SK-N-MC (cell line): ENCODE measurements at regions not wholly inside any gene's neighbourhood (a gene's known extent, or its start where the extent isn't known, plus 50 kb on each side); places are given as distances from the start of the nearest gene placed in this dataset.

Experiments used
- DNase-seq: peaks from one replicate; pipeline ENCODE4 v3.0.0-alpha.2; 2011; ENCODE audit warnings: low read depth, low spot score
- H3K27ac ChIP-seq: fragments of 200-600 bp; sonication (generic); 2 replicates; pipeline ENCODE4 v1.5.1; 2016; ENCODE audit warnings: mixed run types
- H3K36me3 ChIP-seq: fragments of 200-600 bp; sonication (generic); 2 replicates; pipeline ENCODE4 v1.6.1; 2017; ENCODE audit warnings: antibody characterized with exemption, low read length, mixed read lengths; ENCODE audit not compliant: insufficient read depth
- H3K4me3 ChIP-seq: fragments of 200-600 bp; sonication (generic); 2 replicates; pipeline ENCODE4 v1.5.1; 2016
- H3K9ac ChIP-seq: fragments of 200-600 bp; sonication (generic); 2 replicates; pipeline ENCODE4 v1.8.0; 2017; ENCODE audit warnings: mixed run types, mixed read lengths; ENCODE audit not compliant: insufficient read length
- H3K9me3 ChIP-seq: fragments of 200-600 bp; sonication (generic); 2 replicates; pipeline ENCODE4 v1.6.1; 2017; ENCODE audit warnings: low read depth, mild to moderate bottlenecking, antibody characterized with exemption, low read length, moderate library complexity, mixed read lengths
- EZH2 ChIP-seq: fragments of 200-600 bp; sonication (generic); IDR thresholded peaks from one replicate; pipeline ENCODE4 v1.6.1; 2017; ENCODE audit warnings: antibody characterized with exemption
- FOXP2 ChIP-seq: optimal IDR thresholded peaks from 2 replicates; pipeline ENCODE3; 2011; ENCODE audit warnings: mild to moderate bottlenecking, moderate library complexity; ENCODE audit not compliant: insufficient read depth; ENCODE audit errors: extremely low read length, control extremely low read depth
- POLR2AphosphoS5 ChIP-seq: IDR thresholded peaks from 2 replicates; pipeline ENCODE4 v1.6.1; 2012; ENCODE audit warnings: mild to moderate bottlenecking, low read depth, low read length, borderline replicate concordance

DNA sequence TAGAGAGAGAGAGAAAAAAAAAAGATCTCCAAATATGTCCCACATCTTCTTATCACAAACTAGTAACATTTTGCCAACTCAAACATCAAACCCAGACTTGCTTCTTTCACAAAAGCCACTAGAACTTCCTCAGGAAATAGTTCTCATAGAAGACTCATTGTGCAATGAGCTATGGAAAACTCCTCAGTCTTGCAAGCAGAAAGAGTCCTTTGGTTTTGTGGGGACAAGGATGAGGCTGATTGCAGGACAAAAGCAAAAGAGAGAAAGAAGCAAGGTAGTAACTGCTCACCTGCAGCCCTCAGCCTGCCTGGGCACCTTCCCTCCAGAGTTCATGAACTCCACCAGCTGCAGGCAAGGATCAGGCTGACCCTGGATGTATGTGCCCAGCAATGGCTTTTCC, 399.0 kb downstream of the IRX1 start:
- Histone ChIP-seq H3K9me3 (no peaks in the 10 kb centered on the region), H3K9ac (no peak overlapping the region), H3K4me3 (no peak overlapping the region), H3K27ac (no peak overlapping the region), H3K36me3 (no peaks in the 10 kb centered on the region)
- TF ChIP-seq EZH2 (no peak), POLR2AphosphoS5 (no peak), FOXP2 (no peak)
- DNase-seq, result no peak

DNA sequence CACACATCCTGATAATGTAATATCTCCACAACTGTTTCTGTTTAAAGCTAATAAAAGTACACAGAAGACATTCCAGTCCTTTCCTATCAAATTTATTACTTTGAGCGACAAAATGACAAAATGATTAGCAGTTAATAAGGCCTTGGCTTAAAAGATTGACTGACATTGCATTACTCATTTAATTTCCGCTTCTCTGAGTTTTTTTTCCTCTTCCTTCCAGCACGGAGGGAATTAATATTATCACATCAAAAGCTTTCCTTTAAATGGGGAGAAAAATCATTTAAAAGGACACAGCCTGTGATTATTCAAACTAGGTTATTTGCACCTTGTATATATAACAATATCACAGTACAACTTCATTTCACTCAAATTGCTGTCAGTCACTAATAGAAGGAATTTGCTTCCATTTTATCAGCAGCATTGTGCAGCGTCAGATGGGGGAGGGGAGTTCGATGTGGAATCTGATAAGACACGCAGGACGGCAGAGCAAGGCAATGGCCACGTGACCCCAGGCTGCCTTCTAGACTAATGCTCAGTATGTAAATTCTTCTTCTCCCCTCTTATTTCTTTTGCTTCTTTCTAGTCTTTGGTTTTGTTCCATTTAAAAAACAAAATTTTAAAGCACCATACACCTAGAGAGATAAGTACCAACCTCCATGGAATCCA, 400.5 kb downstream of the IRX1 start:
- no peak for DNase-seq
- Histone ChIP-seq H3K27ac (no peak overlapping the region), H3K36me3 (no peaks in the 10 kb centered on the region), H3K9ac (no peak overlapping the region), H3K4me3 (no peak overlapping the region), H3K9me3 (no peaks in the 10 kb centered on the region)
- TF ChIP-seq POLR2AphosphoS5, result no peak
- TF ChIP-seq EZH2, result no peak
- TF ChIP-seq FOXP2, result no peak

DNA sequence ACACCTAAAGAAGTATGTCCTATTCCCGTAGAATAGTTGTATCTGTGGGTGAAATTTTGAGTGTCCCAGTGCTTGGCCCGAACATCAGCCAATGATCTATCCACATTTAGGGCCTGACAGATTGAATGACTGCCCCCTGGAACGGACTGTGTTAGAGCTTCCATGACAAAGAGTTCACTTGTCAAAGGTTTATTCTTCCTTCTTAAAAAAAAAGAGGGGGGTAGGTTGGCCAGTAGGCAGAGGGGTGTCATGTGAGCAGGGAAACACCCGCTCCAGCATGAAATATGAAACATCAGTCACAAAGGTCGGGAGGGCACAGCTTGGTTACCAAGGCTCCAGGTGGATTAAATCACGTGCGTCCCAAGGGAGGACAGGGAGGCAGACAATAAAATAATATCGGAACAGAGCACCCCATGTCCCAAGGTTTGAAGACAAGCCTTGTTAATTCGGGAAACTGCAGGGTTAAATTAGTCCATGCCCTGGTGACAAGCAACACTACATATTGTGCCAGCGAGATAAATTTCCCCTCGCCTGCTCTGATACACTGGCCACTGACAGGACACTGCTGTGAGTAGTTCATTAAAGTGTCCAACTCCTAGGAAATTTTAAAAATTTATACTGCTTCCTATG, 401.2 kb downstream of the IRX1 start:
- no peak overlapping the region for H3K9ac ChIP-seq
- no peak for TF ChIP-seq POLR2AphosphoS5
- TF ChIP-seq EZH2, result no peak
- no peak for TF ChIP-seq FOXP2
- no peaks in the 10 kb centered on the region for H3K9me3 ChIP-seq
- no peak overlapping the region for H3K27ac ChIP-seq
- H3K4me3 ChIP-seq, result no peak overlapping the region
- no peak for DNase-seq
- H3K36me3 ChIP-seq, result no peaks in the 10 kb centered on the region

DNA sequence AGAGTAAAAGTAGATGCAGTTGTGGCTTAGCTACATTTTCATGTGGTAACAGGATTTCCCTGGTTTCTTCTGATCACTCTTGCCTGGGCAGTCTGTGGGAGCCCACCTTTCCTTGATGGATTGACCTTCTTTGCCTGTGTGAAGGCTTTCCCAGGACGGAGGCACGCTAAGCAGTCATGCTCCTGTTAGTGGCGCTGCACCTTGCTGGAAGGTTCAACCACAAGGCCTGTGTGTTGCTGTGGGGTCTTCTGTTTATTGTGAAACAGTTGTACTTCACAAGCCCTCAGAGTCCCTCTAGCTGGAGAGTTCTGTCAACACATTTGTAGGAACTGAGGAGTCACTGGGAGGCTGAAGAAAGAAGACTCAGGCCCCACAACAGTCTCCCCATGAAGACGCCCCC, 402.0 kb downstream of the IRX1 start:
- Histone ChIP-seq H3K9me3 (no peaks in the 10 kb centered on the region), H3K9ac (no peak overlapping the region), H3K4me3 (no peak overlapping the region), H3K36me3 (no peaks in the 10 kb centered on the region), H3K27ac (no peak overlapping the region)
- TF ChIP-seq POLR2AphosphoS5, result no peak
- TF ChIP-seq EZH2, result no peak
- TF ChIP-seq FOXP2, result no peak
- DNase-seq, result no peak

DNA sequence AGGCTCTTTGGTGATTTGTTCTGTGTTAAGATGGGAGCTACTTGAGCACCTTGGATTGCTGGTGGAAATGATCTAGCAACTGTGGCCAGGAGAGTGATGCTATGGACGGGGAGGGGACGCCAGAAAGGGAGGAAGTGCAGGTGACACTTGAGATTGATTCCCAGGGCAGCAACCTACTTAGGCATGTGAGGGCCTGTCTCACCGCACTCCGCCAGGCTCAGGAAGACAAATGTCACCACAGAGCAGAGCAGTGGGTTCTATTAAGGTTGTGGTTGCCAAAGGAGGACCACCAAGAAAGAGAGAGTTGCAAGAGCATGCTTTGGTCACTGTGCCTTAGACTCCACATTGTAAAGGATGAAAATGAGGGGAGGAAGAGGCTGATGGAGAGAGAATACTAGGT, 404.3 kb downstream of the IRX1 start:
- DNase-seq, result no peak
- H3K9ac ChIP-seq, result no peak overlapping the region
- no peaks in the 10 kb centered on the region for H3K9me3 ChIP-seq
- no peak overlapping the region for H3K4me3 ChIP-seq
- no peaks in the 10 kb centered on the region for H3K36me3 ChIP-seq
- TF ChIP-seq POLR2AphosphoS5, result no peak
- no peak for TF ChIP-seq EZH2
- no peak for TF ChIP-seq FOXP2
- H3K27ac ChIP-seq, result no peak overlapping the region

DNA sequence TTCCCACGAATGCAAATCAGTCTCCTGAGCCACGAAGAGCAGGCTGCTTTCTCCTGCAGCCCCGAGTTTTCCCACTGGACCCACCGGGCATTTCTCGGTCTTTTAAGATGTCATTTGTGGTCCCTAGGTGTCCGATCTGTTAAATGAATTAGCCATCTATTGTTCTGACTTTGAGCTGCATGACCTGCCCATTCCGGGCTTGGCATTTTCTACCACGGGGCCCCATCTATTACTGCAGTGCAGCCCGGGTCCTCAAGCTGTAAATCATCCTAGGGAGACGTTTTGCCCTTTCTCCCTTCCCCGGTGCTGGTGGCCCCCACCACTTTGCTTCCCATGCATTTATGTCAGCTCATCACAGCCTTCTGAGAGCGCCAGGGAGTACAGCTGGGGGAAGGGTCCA, 405.4 kb downstream of the IRX1 start:
- Histone ChIP-seq H3K4me3 (no peak overlapping the region), H3K9ac (no peak overlapping the region), H3K9me3 (no peaks in the 10 kb centered on the region), H3K36me3 (no peaks in the 10 kb centered on the region), H3K27ac (no peak overlapping the region)
- TF ChIP-seq POLR2AphosphoS5 (no peak), EZH2 (no peak), FOXP2 (no peak)
- no peak for DNase-seq

DNA sequence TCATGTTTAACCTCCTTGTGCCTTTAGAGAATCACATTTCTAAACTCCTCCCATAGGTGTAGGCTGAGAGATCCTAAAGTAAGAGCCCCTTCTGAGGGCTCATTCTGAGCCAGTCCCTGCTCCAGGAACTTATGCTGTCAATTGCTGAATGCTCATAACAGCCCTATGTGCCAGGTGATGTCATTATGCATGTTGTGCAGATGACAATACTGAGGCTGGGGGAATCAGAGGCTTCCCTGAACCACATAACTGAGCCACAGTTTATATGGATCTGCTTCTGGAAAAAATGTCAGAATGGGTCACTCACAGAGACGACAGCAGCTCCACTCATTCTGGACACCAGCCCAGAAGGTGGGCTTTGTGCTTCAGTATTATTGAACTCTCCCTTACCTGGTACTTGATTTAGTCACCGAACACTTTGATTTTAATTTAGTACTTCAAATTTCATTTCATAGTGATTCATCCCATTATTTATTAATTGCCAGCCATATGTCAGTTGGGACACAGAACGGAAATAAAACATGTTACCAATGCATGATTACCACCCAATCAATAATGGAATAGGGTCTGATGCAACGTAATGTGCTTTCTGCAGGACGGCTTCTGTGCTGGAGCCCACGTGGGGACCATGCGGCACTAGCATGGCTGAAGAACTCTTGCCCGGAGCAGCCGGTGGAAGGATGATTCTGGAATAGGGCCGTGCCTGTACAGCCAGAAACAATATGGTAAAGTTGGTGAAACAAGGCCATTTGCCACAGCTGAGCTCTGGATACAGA, 406.3 kb downstream of the IRX1 start:
- Histone ChIP-seq H3K9ac (no peak overlapping the region), H3K36me3 (no peaks in the 10 kb centered on the region), H3K9me3 (no peaks in the 10 kb centered on the region), H3K4me3 (no peak overlapping the region), H3K27ac (no peak overlapping the region)
- DNase-seq, result no peak
- TF ChIP-seq POLR2AphosphoS5 (no peak), FOXP2 (no peak), EZH2 (no peak)

DNA sequence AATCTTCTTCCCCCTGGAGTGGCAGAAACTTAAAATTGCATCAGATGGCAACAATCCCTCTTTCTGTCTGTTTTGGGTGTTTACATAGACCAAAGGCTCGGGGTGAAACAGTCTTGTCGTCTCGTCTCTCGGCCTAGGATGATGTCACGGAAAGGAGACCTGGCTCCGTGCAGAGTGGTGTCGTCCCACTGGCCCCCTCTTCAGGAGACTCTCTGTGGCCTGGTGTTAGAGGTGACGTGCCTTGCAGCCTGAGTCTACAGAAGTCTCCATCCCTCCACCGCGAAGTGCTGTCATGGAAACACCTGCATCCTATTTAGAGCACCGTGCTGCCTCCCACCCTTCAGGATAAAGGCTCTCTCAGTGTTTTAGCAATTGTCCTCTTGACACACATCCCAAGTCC, 409.7 kb downstream of the IRX1 start:
- TF ChIP-seq FOXP2 (no peak), POLR2AphosphoS5 (no peak), EZH2 (no peak)
- H3K36me3 ChIP-seq, result no peaks in the 10 kb centered on the region
- H3K27ac ChIP-seq, result no peak overlapping the region
- H3K9ac ChIP-seq, result no peak overlapping the region
- no peak for DNase-seq
- H3K9me3 ChIP-seq, result no peaks in the 10 kb centered on the region
- H3K4me3 ChIP-seq, result no peak overlapping the region
